Midbrain (tissue), 1 donor: ENCODE measurements at regions not wholly inside any gene's neighbourhood (a gene's known extent, or its start where the extent isn't known, plus 50 kb on each side); places are given as distances from the start of the nearest gene placed in this dataset.
"Not testable (repeated sequence)": the region's sequence is repeated elsewhere in the genome, so short reads cannot be mapped to it uniquely, and the experiment has no call there.

ENCODE experiments used
- DNase-seq: peaks from one replicate; lab custom pipeline; 2025; lab: John Stamatoyannopoulos, UW

GRCh38 chr14:105752420-105752819 lies 226.0 kb downstream of the TMEM121 start:
- DNase-seq, result not testable (repeated sequence)

GRCh38 chr14:105760691-105761344 lies 234.4 kb downstream of the TMEM121 start:
- DNase-seq, result no peak

- DNase-seq, result not testable (repeated sequence)
Measured at GRCh38 chr14:105761345-105761740, 235.0 kb downstream of the TMEM121 start.

- no peak for DNase-seq
Measured at GRCh38 chr14:105761842-105762241, 235.5 kb downstream of the TMEM121 start.

- not testable (repeated sequence) for DNase-seq
Measured at GRCh38 chr14:105762262-105762661, 235.9 kb downstream of the TMEM121 start.

GRCh38 chr14:105764254-105764901 lies 238.0 kb downstream of the TMEM121 start:
- not testable (repeated sequence) for DNase-seq

DNA sequence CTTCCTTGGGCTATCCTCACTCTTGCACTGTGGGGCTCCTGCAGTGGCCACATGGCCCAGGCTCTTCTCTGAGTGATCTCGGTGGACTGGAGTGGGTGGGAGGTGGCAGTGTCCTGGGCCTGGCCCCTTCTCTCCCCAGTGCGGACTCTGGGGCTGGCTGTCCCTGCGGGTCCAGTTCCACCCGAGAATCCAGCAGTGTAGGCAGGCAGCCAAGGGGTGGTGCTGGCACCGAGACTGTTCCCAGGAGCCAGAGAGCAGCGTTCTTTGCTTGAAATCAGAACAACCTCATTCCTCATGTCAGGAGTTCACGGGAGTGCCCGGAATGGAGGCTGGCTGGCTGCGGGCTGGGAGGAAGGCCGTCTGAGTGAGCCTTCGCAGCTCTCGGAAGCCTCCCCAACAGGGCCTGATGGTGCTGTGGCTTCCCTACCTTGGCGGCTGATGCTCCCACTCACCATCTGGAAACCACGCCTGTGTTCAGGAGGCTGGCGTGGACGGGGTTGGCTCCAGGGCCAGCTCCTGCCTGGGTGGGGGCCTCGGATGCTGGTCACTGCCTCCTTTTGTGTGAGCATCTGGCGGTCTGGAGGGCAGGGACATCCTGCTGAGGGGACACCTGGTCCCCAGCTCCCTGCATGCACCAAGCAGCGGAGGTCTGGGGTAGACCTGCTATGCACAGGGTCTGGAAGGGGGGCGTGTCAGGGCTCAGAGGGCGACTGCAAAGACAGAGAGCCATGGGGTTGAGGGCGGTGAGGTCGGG lies 238.9 kb downstream of the TMEM121 start:
- not testable (repeated sequence) for DNase-seq

DNA sequence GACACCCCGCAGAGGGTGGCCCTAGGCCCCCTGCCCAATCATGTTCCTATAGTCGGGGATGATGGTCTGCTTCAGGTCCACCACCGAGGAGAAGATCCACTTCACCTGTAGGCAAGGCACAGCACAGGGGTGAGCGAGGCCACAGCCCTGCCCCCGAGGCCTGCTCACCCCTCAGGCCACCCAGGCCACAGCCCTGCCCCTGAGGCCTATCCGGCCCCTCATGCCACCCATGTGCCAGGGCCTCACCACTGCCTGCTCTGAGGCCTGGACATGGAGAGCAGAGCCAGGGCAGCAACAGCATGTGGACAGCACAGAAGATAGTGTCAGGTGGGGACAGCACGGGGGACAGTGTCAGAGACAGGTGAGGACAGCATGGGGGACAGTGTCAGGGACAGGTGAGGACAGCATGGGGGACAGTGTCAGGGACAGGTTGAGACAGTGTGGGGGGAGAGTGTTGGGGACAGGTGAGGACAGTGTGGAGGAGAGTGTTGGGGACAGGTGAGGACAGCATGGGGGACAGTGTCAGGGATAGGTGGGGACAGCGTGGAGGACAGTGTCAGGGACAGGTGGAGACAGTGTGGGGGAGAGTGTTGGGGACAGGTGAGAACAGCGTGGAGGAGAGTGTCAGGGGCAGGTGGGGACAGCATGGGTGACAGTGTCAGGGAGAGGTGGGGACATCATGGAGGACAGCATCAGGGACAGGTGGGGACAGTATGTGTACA lies 239.7 kb downstream of the TMEM121 start:
- no peak for DNase-seq

GRCh38 chr14:105767315-105767714 lies 240.9 kb downstream of the TMEM121 start:
- no peak for DNase-seq

GRCh38 chr14:105768039-105768438 lies 241.7 kb downstream of the TMEM121 start:
- not testable (repeated sequence) for DNase-seq

DNA sequence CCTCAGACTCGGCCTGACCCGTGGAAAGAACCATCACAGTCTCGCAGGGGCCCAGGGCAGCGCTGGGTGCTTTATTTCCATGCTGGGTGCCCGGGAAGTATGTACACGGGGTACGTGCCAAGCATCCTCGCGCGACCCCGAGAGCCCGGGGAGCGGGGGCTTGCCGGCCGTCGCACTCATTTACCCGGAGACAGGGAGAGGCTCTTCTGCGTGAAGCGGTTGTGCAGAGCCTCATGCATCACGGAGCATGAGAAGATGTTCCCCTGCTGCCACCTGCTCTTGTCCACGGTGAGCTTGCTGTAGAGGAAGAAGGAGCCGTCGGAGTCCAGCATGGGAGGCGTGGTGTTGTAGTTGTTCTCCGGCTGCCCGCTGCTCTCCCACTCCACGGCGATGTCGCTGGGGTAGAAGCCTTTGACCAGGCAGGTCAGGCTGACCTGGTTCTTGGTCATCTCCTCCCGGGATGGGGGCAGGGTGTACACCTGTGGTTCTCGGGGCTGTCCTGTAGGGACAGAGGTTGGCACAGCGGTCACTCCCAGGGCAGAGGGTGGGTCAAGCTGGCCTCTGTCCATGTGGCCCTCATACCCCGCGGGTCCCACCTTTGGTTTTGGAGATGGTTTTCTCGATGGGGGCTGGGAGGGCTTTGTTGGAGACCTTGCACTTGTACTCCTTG lies 242.8 kb downstream of the TMEM121 start:
- not testable (repeated sequence) for DNase-seq

- DNase-seq, result not testable (repeated sequence)
Measured at GRCh38 chr14:105770619-105771216, 244.3 kb downstream of the TMEM121 start.

GRCh38 chr14:105771261-105772226 lies 245.2 kb downstream of the TMEM121 start:
- not testable (repeated sequence) for DNase-seq

DNA sequence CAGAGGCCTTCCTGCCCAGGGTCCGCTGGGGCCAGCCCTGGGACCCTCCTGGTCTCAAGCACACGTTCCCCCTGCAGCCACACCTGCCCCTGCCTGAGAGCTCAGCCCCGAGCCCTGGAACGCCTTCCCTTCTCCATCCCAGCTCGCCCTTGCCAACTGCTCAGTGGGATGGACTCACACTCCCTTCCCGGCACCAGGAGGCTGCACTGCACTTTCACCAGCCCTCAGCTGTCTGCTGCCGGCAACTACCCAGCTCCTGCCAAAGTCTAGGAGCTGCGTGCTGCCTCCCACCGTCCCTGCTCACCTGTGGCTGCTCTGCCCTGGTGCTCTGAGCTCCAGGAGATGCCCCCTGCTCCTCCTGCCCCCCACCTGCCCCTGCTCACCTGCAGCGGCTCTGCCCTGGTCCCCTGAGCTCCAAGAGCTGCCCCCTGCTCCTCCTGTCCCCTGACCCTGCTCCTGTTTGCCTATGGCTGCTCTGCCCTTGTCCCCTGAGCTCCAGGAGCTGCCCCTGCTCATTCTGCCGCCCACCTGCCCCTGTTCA lies 246.4 kb downstream of the TMEM121 start:
- not testable (repeated sequence) for DNase-seq

- no peak for DNase-seq
Measured at GRCh38 chr14:105773584-105773983, 247.2 kb downstream of the TMEM121 start.

DNA sequence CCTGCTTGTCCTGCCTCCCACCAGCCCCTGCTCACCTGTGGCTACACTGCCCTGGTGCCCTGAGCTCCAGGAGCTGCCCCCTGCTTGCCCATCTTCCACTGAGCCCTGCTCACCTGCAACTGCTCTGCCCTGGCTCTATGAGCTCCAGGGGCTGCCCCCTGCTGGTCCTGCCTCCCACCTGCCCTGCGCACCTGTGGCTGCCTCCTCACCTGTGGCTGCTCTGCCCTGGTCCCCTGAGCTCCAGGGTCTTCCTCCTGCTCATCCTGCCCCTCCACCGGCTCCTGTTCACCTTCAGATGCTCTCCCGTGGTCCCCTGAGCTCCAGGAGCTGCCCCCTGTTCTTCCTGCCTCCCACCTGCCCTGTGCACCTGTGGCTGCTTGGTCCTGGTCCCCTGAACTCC lies 247.6 kb downstream of the TMEM121 start:
- no peak for DNase-seq

DNA sequence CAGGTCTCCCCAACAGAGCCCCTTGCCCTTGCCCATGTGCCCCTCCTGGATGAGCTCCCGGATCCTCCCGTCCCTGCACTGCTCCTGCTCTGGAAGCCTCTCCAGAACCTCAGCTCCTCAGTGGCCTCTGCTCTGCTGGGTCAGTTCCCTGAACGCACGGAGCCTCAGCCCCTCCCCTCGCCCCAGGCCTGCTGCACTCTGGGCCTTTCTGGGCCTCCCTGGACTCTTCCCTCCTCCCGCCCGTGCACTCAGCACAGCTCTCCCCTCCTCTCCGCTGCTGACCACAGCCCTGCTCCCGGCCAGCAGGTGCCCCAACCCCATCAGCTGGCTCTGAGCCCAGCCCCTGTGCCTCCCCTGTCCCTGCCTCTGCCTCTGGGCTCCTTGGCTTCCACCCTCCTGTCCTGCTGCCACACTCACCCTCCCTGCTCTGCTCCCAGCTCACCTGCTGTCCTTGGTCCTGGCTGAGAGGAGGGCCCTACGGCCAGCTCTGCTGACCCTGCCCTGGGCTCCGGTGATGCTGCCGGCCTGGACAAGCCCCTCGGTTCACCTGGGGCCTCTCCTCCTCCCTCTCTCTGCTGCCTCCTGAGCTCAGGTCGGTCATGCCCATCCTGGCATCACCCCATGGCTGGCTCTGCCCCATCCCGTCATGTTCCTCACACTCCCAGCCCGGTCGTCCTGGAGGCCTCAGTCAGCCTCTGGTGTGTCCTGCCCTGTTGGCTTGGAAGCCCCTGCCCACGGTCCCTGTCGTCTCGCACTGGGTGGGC lies 248.4 kb downstream of the TMEM121 start:
- not testable (repeated sequence) for DNase-seq

- DNase-seq, result not testable (repeated sequence)
Measured at GRCh38 chr14:105775349-105775923, 249.1 kb downstream of the TMEM121 start.

DNA sequence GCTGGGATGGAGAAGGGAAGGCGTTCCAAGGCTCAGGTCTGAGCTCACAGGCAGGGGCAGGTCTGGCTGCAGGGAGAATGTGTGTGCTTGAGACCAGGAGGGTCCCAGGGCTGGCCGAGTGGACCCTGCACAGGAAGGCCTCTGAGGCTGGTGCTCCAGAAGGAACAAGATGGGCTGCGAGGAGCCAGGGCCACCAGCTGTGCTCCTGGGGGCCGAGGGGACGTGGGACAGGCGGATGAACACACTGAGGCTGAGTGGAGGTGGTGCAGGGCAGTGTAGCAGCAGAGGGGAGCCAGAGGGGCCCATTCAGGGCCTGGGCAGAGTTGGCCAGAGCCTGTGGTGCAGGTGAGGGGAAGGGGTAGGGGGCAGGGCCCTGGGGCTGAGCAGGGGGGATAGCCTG lies 249.7 kb downstream of the TMEM121 start:
- not testable (repeated sequence) for DNase-seq
